Neuronal stem cell (in vitro differentiated cells): ENCODE measurements at regions not wholly inside any gene's neighbourhood (a gene's known extent, or its start where the extent isn't known, plus 50 kb on each side); places are given as distances from the start of the nearest gene placed in this dataset.
"Not testable (repeated sequence)": the region's sequence is repeated elsewhere in the genome, so short reads cannot be mapped to it uniquely, and the experiment has no call there.

ENCODE experiments used
- DNase-seq: peaks from one replicate; pipeline ENCODE4 v3.0.0-alpha.2; 2013; ENCODE audit warnings: low spot score
- H2AFZ ChIP-seq: one replicate; pipeline ENCODE4 v1.6.1; 2013; ENCODE audit warnings: mild to moderate bottlenecking, low read length, inconsistent platforms
- H2AK5ac ChIP-seq: 2 replicates; pipeline ENCODE4 v1.6.1; 2013; ENCODE audit warnings: low read depth, mild to moderate bottlenecking, inconsistent platforms, low read length, moderate library complexity, mixed read lengths
- H2BK120ac ChIP-seq: 2 replicates; pipeline ENCODE4 v1.6.1; 2013; ENCODE audit warnings: low read depth, mild to moderate bottlenecking, inconsistent platforms, low read length, moderate library complexity, mixed read lengths
- H2BK12ac ChIP-seq: one replicate; pipeline ENCODE4 v1.6.1; 2013; ENCODE audit warnings: low read length, inconsistent platforms
- H2BK15ac ChIP-seq: 2 replicates; pipeline ENCODE4 v1.6.1; 2013; ENCODE audit warnings: mild to moderate bottlenecking, low read length, inconsistent platforms, mixed read lengths
- H2BK5ac ChIP-seq: one replicate; pipeline ENCODE4 v1.6.1; 2013; ENCODE audit warnings: inconsistent platforms, mild to moderate bottlenecking, low read length, moderate library complexity
- H3K14ac ChIP-seq: one replicate; pipeline ENCODE4 v1.6.1; 2013; ENCODE audit warnings: low read length, inconsistent platforms
- H3K18ac ChIP-seq: 2 replicates; pipeline ENCODE4 v1.6.1; 2013; ENCODE audit warnings: low read length, inconsistent platforms
- H3K23ac ChIP-seq: 2 replicates; pipeline ENCODE4 v1.6.1; 2013; ENCODE audit warnings: low read depth, mild to moderate bottlenecking, mixed read lengths, low read length, inconsistent platforms; ENCODE audit not compliant: poor library complexity
- H3K27ac ChIP-seq: replicated peaks from 3 replicates; pipeline ENCODE4 v1.5.1; 2013; ENCODE audit warnings: low read length, inconsistent platforms
- H3K27me3 ChIP-seq, 3 experiments: 2 replicates each; pipeline ENCODE4 v1.6.1; 2013; ENCODE audit warnings: low read length in 3 of 3, mild to moderate bottlenecking in 2 of 3, inconsistent platforms in 1 of 3, low read depth in 1 of 3, mixed read lengths in 1 of 3, moderate library complexity in 1 of 3; ENCODE audit not compliant: control insufficient read depth in 3 of 3, insufficient read depth in 3 of 3
- H3K36me3 ChIP-seq, 2 donors: replicated peaks in 1 of 2; 2 replicates each; pipeline ENCODE4 v1.6.1; 2013; ENCODE audit warnings: low read length in 2 of 2; ENCODE audit not compliant: control insufficient read depth in 2 of 2, insufficient read depth in 2 of 2
- H3K4ac ChIP-seq: 2 replicates; pipeline ENCODE4 v1.6.1; 2013; ENCODE audit warnings: inconsistent platforms, mild to moderate bottlenecking, low read length, moderate library complexity
- H3K4me1 ChIP-seq, 2 donors: 1 replicate in 1 of 2; 2 replicates in 1 of 2; pipeline ENCODE4 v1.6.1; 2013; ENCODE audit warnings: low read length in 2 of 2, low read depth in 1 of 2; ENCODE audit not compliant: control insufficient read depth in 2 of 2, insufficient read depth in 1 of 2
- H3K4me2 ChIP-seq: one replicate; pipeline ENCODE4 v1.6.1; 2013; ENCODE audit warnings: mild to moderate bottlenecking, low read length, inconsistent platforms; ENCODE audit not compliant: insufficient read depth, poor library complexity, severe bottlenecking
- H3K4me3 ChIP-seq, 2 donors: 2 replicates each; pipeline ENCODE4 v1.5.1; 2013; ENCODE audit warnings: low read length in 2 of 2, mild to moderate bottlenecking in 2 of 2, inconsistent platforms in 1 of 2, moderate library complexity in 1 of 2
- H3K79me1 ChIP-seq: one replicate; pipeline ENCODE4 v1.6.1; 2013; ENCODE audit warnings: low read depth, mild to moderate bottlenecking, inconsistent platforms, low read length, moderate library complexity
- H3K9ac ChIP-seq: one replicate; pipeline ENCODE4 v1.6.1; 2013; ENCODE audit warnings: mild to moderate bottlenecking, low read depth, low read length, inconsistent platforms; ENCODE audit not compliant: poor library complexity
- H3K9me3 ChIP-seq, 2 donors: replicated peaks in 1 of 2; 2 replicates each; pipeline versions ENCODE3 to v1.6.1; 2013; ENCODE audit warnings: low read length in 2 of 2, mild to moderate bottlenecking in 2 of 2, inconsistent platforms in 1 of 2, low read depth in 1 of 2, mixed read lengths in 1 of 2, moderate library complexity in 1 of 2; ENCODE audit not compliant: control insufficient read depth in 2 of 2, insufficient read depth in 1 of 2
- H4K8ac ChIP-seq: one replicate; pipeline ENCODE4 v1.6.1; 2013; ENCODE audit warnings: low read depth, mild to moderate bottlenecking, inconsistent platforms, low read length, moderate library complexity
- H4K91ac ChIP-seq: one replicate; pipeline ENCODE4 v1.6.1; 2013; ENCODE audit warnings: low read length, low read depth, mild to moderate bottlenecking, inconsistent platforms; ENCODE audit not compliant: poor library complexity
- WGBS, 2 donors: extraction: QIAGEN DNeasy Blood & Tissue Kit; methylation state at CpG; one replicate each; pipeline ENCODE4 v1.1.7; 2013; ENCODE audit warnings: missing lambda C conversion rate in 2 of 2, mixed read lengths in 1 of 2; ENCODE audit not compliant: insufficient read length in 2 of 2, insufficient replicate concordance in 1 of 2; ENCODE audit errors: extremely low coverage in 2 of 2; 5-methylcytosine and 5-hydroxymethylcytosine counted together

DNA sequence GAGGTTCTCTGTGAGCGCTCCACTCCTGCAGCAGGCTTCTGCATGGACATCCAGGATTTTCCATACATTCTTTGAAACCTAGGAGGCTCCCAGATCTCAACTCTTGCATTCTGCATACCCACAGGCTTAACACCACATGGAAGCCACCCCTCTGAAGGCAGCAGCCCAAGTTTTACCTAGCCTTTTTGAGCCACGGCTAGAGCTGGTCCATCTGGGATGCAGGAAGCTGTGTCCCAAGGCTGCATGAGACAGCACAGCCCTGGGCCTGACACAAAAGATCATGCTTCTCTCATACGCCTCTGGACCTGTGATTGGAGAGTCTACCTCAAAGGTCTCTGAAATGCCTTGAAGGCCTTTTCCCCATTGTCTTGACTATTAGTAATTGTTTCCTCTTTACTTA is 53.6 kb upstream of the RPRM start:
- Histone ChIP-seq H2BK12ac (no peak overlapping the region), H3K9ac (no peak overlapping the region), H2AK5ac (no peak overlapping the region), H3K4me1 (no peaks in the 10 kb centered on the region), H4K91ac (no peak overlapping the region), H3K4me3 (no peak overlapping the region), H3K27ac (no peak overlapping the region), H2BK15ac (no peak overlapping the region), H3K18ac (no peak overlapping the region), H3K79me1 (no peaks in the 10 kb centered on the region), H4K8ac (no peak overlapping the region), H3K36me3 (no peaks in the 10 kb centered on the region), H3K9me3 (no peaks in the 10 kb centered on the region), H3K14ac (no peak overlapping the region), H2BK120ac (no peak overlapping the region), H3K23ac (no peak overlapping the region), H3K4ac (no peak overlapping the region), H2AFZ (no peak overlapping the region), H2BK5ac (no peak overlapping the region), H3K27me3 (no peaks in the 10 kb centered on the region), H3K4me2 (no peak overlapping the region)
- DNase-seq = no peak
- WGBS, 2 donors = no CpG with 5 or more reads among the region's 3 CpGs

DNA sequence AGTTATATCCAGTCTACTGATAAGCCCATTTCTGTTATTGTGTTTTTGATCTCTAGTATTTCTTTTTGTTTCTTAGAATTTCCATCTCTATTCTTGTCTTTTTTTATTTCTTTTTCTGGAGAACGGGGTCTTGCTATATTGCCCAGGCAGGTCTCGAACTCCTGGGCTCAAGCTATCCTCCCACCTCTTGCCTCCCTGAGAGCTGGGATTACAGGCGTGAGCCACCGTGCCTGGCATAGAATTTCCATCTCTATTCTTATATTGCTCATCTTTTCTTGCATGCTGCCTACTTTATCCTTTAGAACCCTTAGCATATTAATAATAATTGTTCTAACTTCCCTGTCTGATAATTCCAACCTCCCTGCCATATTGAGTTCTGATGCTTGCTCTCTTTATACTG is 55.2 kb upstream of the RPRM start:
- H2BK120ac ChIP-seq, H2BK12ac ChIP-seq, H3K36me3 ChIP-seq, H3K79me1 ChIP-seq, H3K9ac ChIP-seq, H2BK15ac ChIP-seq, H3K4ac ChIP-seq, H2BK5ac ChIP-seq, H3K9me3 ChIP-seq, H3K27me3 ChIP-seq, DNase-seq, H2AFZ ChIP-seq, H3K18ac ChIP-seq, H2AK5ac ChIP-seq, H3K14ac ChIP-seq, H4K8ac ChIP-seq, H3K4me2 ChIP-seq, H3K23ac ChIP-seq, H3K27ac ChIP-seq, H3K4me3 ChIP-seq, H3K4me1 ChIP-seq, H4K91ac ChIP-seq: not testable (repeated sequence)
- WGBS, 2 donors = no CpG with 5 or more reads among the region's 4 CpGs

DNA sequence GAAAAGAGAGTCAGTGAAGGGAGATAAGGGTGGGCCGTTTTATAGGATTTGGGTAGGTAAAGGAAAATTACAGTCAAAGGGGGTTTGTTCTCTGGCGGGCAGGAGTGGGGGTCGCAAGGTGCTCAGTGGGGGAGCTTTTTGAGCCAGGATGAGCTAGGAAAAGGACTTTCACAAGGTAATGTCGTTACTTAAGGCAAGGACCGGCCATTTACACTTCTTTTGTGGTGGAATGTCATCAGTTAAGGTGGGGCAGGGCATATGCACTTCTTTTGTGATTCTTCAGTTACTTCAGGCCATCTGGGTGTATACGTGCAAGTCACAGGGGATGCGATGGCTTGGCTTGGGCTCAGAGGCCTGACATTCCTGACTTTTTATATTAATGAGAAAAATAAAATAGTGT is 56.0 kb upstream of the RPRM start:
- not testable (repeated sequence) for H3K9me3 ChIP-seq, H3K27me3 ChIP-seq, H2BK5ac ChIP-seq, H2BK15ac ChIP-seq, H3K14ac ChIP-seq, H3K27ac ChIP-seq, H3K79me1 ChIP-seq, H2BK12ac ChIP-seq, H3K4me3 ChIP-seq, H3K4me2 ChIP-seq, H3K18ac ChIP-seq, H4K91ac ChIP-seq, H3K4me1 ChIP-seq, H3K9ac ChIP-seq, H2AK5ac ChIP-seq, H2BK120ac ChIP-seq, DNase-seq, H4K8ac ChIP-seq, H2AFZ ChIP-seq, H3K23ac ChIP-seq, H3K36me3 ChIP-seq, H3K4ac ChIP-seq
- no CpG with 5 or more reads among the region's 7 CpGs for WGBS, 2 donors

DNA sequence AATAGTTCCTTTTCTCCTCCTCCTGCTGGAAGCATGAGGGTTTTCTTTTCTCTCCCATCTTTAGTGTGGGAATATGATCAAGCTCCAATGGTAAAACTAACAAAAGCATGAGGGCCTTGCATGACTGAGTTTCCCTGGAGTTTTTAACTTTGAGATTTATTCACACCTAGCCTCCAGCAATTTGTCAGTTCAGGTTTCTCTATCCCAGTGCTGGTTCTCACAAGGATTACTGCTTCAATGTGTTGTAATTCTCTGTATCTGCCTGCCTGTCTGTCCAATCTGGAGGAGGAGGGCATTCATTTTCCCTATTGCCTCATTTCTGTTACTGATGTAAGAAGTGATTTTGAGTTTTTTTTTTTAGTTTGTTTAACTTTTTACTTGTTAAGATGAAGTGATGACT is 57.6 kb upstream of the RPRM start:
- Histone ChIP-seq H3K9ac (no peak overlapping the region), H3K4ac (no peak overlapping the region), H3K79me1 (no peaks in the 10 kb centered on the region), H3K18ac (no peak overlapping the region), H2AFZ (no peak overlapping the region), H3K36me3 (no peaks in the 10 kb centered on the region), H3K4me1 (no peaks in the 10 kb centered on the region), H3K14ac (no peak overlapping the region), H3K27ac (no peak overlapping the region), H2BK5ac (no peak overlapping the region), H2BK15ac (no peak overlapping the region), H3K4me3 (no peak overlapping the region), H2BK120ac (no peak overlapping the region), H3K4me2 (no peak overlapping the region), H3K9me3 (no peaks in the 10 kb centered on the region), H3K23ac (no peak overlapping the region), H3K27me3 (no peaks in the 10 kb centered on the region), H4K8ac (no peak overlapping the region), H2BK12ac (no peak overlapping the region), H2AK5ac (no peak overlapping the region), H4K91ac (no peak overlapping the region)
- DNase-seq = no peak
